Erythroblast (primary cell): ENCODE measurements at regions not wholly inside any gene's neighbourhood (a gene's known extent, or its start where the extent isn't known, plus 50 kb on each side); places are given as distances from the start of the nearest gene placed in this dataset.

ENCODE experiments used
- GATA1 ChIP-seq: IDR thresholded peaks from 2 replicates; pipeline ENCODE4 v1.6.1; 2011; ENCODE audit warnings: low read depth, mild to moderate bottlenecking, control low read depth, low read length, moderate library complexity
- POLR2A ChIP-seq: IDR thresholded peaks from 2 replicates; pipeline ENCODE4 v1.6.1; 2011; ENCODE audit warnings: mild to moderate bottlenecking, low read length

DNA sequence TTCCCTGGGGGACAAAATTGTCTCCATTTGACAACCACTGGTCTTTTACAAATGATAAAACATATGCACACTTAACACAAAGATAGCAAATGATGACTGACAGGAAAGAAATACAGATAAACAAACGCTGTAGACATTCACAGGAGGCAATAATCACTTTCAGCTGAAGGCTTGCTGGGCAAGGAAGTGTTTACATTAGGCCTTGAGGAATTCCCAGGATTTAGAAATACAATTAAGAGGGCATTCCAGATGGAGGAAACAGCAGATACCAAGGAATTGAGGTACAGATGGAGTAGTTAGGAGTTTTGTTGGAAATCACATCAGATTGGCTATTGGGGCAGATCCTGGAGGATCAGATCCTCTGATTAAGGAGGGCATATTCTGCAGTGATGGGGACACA lies 93.9 kb downstream of the DYRK2 start:
- TF ChIP-seq POLR2A (no peak), GATA1 (no peak)
